Small intestine (tissue), 7 donors: ENCODE measurements at regions not wholly inside any gene's neighbourhood (a gene's known extent, or its start where the extent isn't known, plus 50 kb on each side); places are given as distances from the start of the nearest gene placed in this dataset.
A peak's percentile ranks its signal among the peaks of the same experiment; 100 is the strongest.

Experiments
- DNase-seq, 2 donors: peaks; one replicate each; pipeline versions ENCODE4 v3.0.0 to v3.0.0-alpha.2; 2013
- FAIRE-seq: peaks from 2 replicates; lab custom pipeline; 2012; peaks lifted over from hg19 to GRCh38; lab: Jason Lieb, UNC
- H3K27ac ChIP-seq, 3 donors: one replicate each; pipeline ENCODE4 v1.5.1; 2013; ENCODE audit warnings: low read length in 2 of 3, mild to moderate bottlenecking in 2 of 3, control low read depth in 1 of 3, inconsistent platforms in 1 of 3, low read depth in 1 of 3, moderate library complexity in 1 of 3
- H3K27me3 ChIP-seq, 3 donors: one replicate each; pipeline ENCODE4 v1.6.1; 2013; ENCODE audit warnings: low read length in 3 of 3, inconsistent platforms in 1 of 3; ENCODE audit not compliant: control insufficient read depth in 3 of 3, insufficient read depth in 3 of 3
- H3K36me3 ChIP-seq, 3 donors: one replicate each; pipeline ENCODE4 v1.6.1; 2013; ENCODE audit warnings: low read length in 3 of 3, inconsistent platforms in 1 of 3, low read depth in 1 of 3, mild to moderate bottlenecking in 1 of 3, moderate library complexity in 1 of 3; ENCODE audit not compliant: control insufficient read depth in 3 of 3, insufficient read depth in 2 of 3
- H3K4me1 ChIP-seq, 3 donors: one replicate each; pipeline ENCODE4 v1.6.1; 2013; ENCODE audit warnings: low read length in 2 of 3, inconsistent platforms in 1 of 3, low read depth in 1 of 3, mild to moderate bottlenecking in 1 of 3, moderate library complexity in 1 of 3; ENCODE audit not compliant: control insufficient read depth in 3 of 3, insufficient read depth in 2 of 3
- H3K4me3 ChIP-seq, 3 donors: one replicate each; pipeline ENCODE4 v1.5.1; 2013; ENCODE audit warnings: low read length in 3 of 3, control low read depth in 1 of 3, inconsistent platforms in 1 of 3, low read depth in 1 of 3, mild to moderate bottlenecking in 1 of 3, moderate library complexity in 1 of 3
- H3K9me3 ChIP-seq, 2 donors: one replicate each; pipeline ENCODE4 v1.6.1; 2013; ENCODE audit warnings: low read depth in 1 of 2, low read length in 1 of 2; ENCODE audit not compliant: control insufficient read depth in 2 of 2, insufficient read depth in 1 of 2
- WGBS, 3 donors: extraction: QIAGEN DNeasy Blood & Tissue Kit; methylation state at CpG; one replicate each; pipeline ENCODE4 v1.1.7; 2013; 5-methylcytosine and 5-hydroxymethylcytosine counted together
- donor health status: healthy with polysubstance abuse.
- donor health status: control.
- donor health status: control.
- donor health status: Bipolar disorder and iron deficiency.
- donor health status: healthy.

GRCh38 chr14:100381395-100382105 lies 58.4 kb downstream of the SLC25A47 start:
- FAIRE-seq (no peak), DNase-seq (no peak)
- no peaks in the 10 kb centered on the region for H3K27me3 ChIP-seq
- no peak overlapping the region for H3K27ac ChIP-seq
- no peaks in the 10 kb centered on the region for H3K9me3 ChIP-seq
- peaks cover 0 to 20% (median 4%) of the 10 kb centered on the region in 3 donors for H3K4me1 ChIP-seq
- H3K36me3 ChIP-seq: peaks cover 0 to 22% (median 0%) of the 10 kb centered on the region in 3 donors
- 81 to 90% (median 84%) methylated on average over 11 of the region's 11 CpGs for WGBS, 3 donors
- H3K4me3 ChIP-seq: no peak overlapping the region

- DNase-seq: no peak
- peaks cover 0 to 15% (median 0%) of the 10 kb centered on the region in 3 donors for H3K4me1 ChIP-seq
- H3K9me3 ChIP-seq: no peaks in the 10 kb centered on the region
- H3K27ac ChIP-seq: no peak overlapping the region
- no peak overlapping the region for H3K4me3 ChIP-seq
- peaks cover 0 to 22% (median 0%) of the 10 kb centered on the region in 3 donors for H3K36me3 ChIP-seq
- WGBS, 3 donors: 74 to 86% (median 78%) methylated on average over 7 of the region's 7 CpGs
- H3K27me3 ChIP-seq: no peaks in the 10 kb centered on the region
- FAIRE-seq: no peak
These were observed 58.9 kb downstream of the SLC25A47 start for GRCh38 chr14:100382106-100382455.

GRCh38 chr14:100383727-100384158 lies 60.6 kb downstream of the SLC25A47 start:
- FAIRE-seq: no peak
- H3K27ac ChIP-seq: peak overlapping the region in 1 of 3 donors; percentile 21

GRCh38 chr14:100384277-100384676 lies 61.1 kb downstream of the SLC25A47 start:
- DNase-seq (no peak), FAIRE-seq (no peak)
- WGBS, 3 donors: 83 to 90% (median 85%) methylated on average over 4 to 5 of the region's 5 CpGs
- Histone ChIP-seq H3K27ac (no peak overlapping the region), H3K27me3 (no peaks in the 10 kb centered on the region), H3K4me1 (peaks cover 3 to 23% (median 3%) of the 10 kb centered on the region in 3 donors), H3K9me3 (no peaks in the 10 kb centered on the region), H3K36me3 (peaks cover 0 to 22% (median 0%) of the 10 kb centered on the region in 3 donors), H3K4me3 (no peak overlapping the region)

More at GRCh38 chr14:100383727-100384158, 60.6 kb downstream of the SLC25A47 start:
- H3K4me1 ChIP-seq: peaks cover 3 to 18% (median 3%) of the 10 kb centered on the region in 3 donors
- DNase-seq: peak; percentile 74 to 79
- no peaks in the 10 kb centered on the region for H3K27me3 ChIP-seq
- WGBS, 3 donors: 11 to 29% (median 21%) methylated on average over 10 of the region's 10 CpGs
- peaks cover 0 to 22% (median 0%) of the 10 kb centered on the region in 3 donors for H3K36me3 ChIP-seq
- H3K9me3 ChIP-seq: no peaks in the 10 kb centered on the region
- H3K4me3 ChIP-seq: no peak overlapping the region

- Histone ChIP-seq H3K9me3 (no peaks in the 10 kb centered on the region), H3K27me3 (no peaks in the 10 kb centered on the region), H3K27ac (no peak overlapping the region), H3K4me1 (peaks cover 3 to 29% (median 9%) of the 10 kb centered on the region in 3 donors), H3K36me3 (peaks cover 0 to 22% (median 0%) of the 10 kb centered on the region in 3 donors), H3K4me3 (no peak overlapping the region)
- FAIRE-seq: no peak
- WGBS, 3 donors: 54 to 71% (median 60%) methylated on average over 16 of the region's 16 CpGs
- peak; percentile 59 to 65 for DNase-seq
These were observed 62.0 kb downstream of the SLC25A47 start for GRCh38 chr14:100384819-100385813.

- H3K36me3 ChIP-seq: peaks cover 0 to 18% (median 0%) of the 10 kb centered on the region in 3 donors
- no peaks in the 10 kb centered on the region for H3K27me3 ChIP-seq
- 39 to 68% (median 47%) methylated on average over 2 of the region's 2 CpGs for WGBS, 3 donors
- H3K9me3 ChIP-seq: no peaks in the 10 kb centered on the region
- H3K4me3 ChIP-seq: no peak overlapping the region
- no peak for DNase-seq
- no peak overlapping the region for H3K27ac ChIP-seq
- H3K4me1 ChIP-seq: peaks cover 7 to 39% (median 15%) of the 10 kb centered on the region in 3 donors
- no peak for FAIRE-seq
These were observed 63.0 kb downstream of the SLC25A47 start for GRCh38 chr14:100386121-100386520.

GRCh38 chr14:100386846-100387245 lies 63.7 kb downstream of the SLC25A47 start:
- Histone ChIP-seq H3K4me3 (no peak overlapping the region), H3K4me1 (peaks cover 7 to 45% (median 15%) of the 10 kb centered on the region in 3 donors), H3K27me3 (no peaks in the 10 kb centered on the region), H3K27ac (no peak overlapping the region), H3K9me3 (no peaks in the 10 kb centered on the region), H3K36me3 (peaks cover 0 to 13% (median 0%) of the 10 kb centered on the region in 3 donors)
- DNase-seq (no peak), FAIRE-seq (no peak)
- 78 to 97% (median 88%) methylated on average over 2 of the region's 2 CpGs for whole genome bisulfite sequencing, 3 donors

GRCh38 chr14:100387450-100387849 lies 64.3 kb downstream of the SLC25A47 start:
- FAIRE-seq: no peak
- H3K4me1 ChIP-seq: peaks cover 7 to 46% (median 16%) of the 10 kb centered on the region in 3 donors
- peaks cover 0 to 7% (median 0%) of the 10 kb centered on the region in 3 donors for H3K36me3 ChIP-seq
- 88 to 91% (median 89%) methylated on average over 6 of the region's 6 CpGs for WGBS, 3 donors
- no peak for DNase-seq
- H3K27me3 ChIP-seq: no peaks in the 10 kb centered on the region
- no peak overlapping the region for H3K27ac ChIP-seq
- no peaks in the 10 kb centered on the region for H3K9me3 ChIP-seq
- H3K4me3 ChIP-seq: no peak overlapping the region
